ENCODE measurements at regions not wholly inside any gene's neighbourhood (a gene's known extent, or its start where the extent isn't known, plus 50 kb on each side); places are given as distances from the start of the nearest gene placed in this dataset.

DNA sequence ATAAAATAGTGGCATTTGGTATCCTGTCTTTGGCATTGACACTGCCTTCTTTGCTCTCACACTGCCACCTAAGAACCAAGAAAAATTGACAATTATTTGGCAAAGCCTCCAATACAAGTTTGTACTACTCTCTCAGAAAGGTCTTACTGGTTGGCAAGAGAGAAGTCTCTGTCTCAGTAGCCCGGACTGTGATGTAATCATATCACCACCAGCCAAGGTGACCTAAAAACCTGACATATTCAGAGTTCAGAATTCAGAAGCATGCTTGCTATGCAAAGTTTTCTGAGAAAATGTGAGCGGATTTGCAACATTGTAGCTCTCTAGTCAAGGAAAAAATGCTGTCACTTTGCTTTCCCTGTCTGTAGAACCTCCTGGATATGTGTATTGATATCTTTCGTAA is 196.0 kb downstream of the CDH7 start:
- no peak for TF ChIP-seq CTCF (IDR thresholded peaks at IDR 0.05; ENCODE audit: insufficient read depth, low read length, missing control alignments)
- DNase-seq (ENCODE audit: low read depth, low spot score), result no peak
- POLR2A ChIA-PET, result no interaction called here
- H3K4me3 ChIP-seq (ENCODE audit: low read depth, low read length), result no peak overlapping the region
- CTCF ChIA-PET, result no interaction called here

DNA sequence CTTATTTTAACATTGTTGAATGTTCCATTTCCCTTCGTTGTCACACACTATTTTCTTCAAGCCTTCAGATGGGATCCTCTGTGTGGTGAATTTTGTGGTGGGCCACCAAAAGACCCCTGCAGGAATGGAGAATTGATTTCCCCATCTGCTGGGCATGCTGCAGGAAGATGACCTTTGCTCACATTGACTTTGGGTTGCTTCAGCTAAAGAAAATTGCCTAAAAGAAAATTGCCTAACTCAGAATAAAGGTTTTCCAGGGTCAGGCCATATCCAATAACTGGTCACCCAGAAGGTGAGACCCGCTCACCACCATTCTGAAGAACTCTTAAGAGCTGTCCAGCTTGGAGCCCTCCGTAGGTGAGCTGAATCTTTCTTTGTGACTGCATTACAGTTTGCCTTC is 192.5 kb downstream of the CDH7 start:
- CTCF ChIA-PET, result no interaction called here
- H3K4me3 ChIP-seq (ENCODE audit: low read depth, low read length), result no peak overlapping the region
- DNase-seq (ENCODE audit: low read depth, low spot score), result no peak
- no peak for TF ChIP-seq CTCF (IDR thresholded peaks at IDR 0.05; ENCODE audit: insufficient read depth, low read length, missing control alignments)
- POLR2A ChIA-PET, result no interaction called here

- no peak for TF ChIP-seq CTCF (IDR thresholded peaks at IDR 0.05; ENCODE audit: insufficient read depth, low read length, missing control alignments)
- no peak overlapping the region for H3K4me3 ChIP-seq (ENCODE audit: low read depth, low read length)
- POLR2A ChIA-PET, result no interaction called here
- DNase-seq (ENCODE audit: low read depth, low spot score), result no peak
- CTCF ChIA-PET, result no interaction called here
Observed at GRCh38 chr18:65942854-65943253, 192.0 kb downstream of the CDH7 start.

DNA sequence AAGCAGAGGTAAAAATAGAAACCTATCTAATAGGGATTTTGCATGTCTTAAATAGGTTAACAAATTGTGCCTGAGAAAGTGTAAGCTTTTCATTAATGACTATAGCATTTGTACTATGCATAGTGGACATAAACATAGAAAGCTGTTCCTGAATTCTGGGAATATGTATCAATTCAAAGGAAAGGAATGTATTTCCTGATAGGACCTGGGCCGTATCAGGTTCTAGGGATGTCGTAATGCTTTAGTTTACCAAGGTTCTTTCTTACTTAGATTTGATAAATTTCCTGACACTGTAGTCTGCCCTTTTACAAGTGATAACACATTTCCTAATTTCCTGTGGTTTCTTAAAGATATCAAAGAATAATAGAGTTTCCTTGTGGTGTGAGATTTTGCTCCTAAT is 191.3 kb downstream of the CDH7 start:
- TF ChIP-seq CTCF (IDR thresholded peaks at IDR 0.05; ENCODE audit: insufficient read depth, low read length, missing control alignments), result no peak
- H3K4me3 ChIP-seq (ENCODE audit: low read depth, low read length), result no peak overlapping the region
- POLR2A ChIA-PET, result no interaction called here
- CTCF ChIA-PET, result no interaction called here
- DNase-seq (ENCODE audit: low read depth, low spot score), result no peak

DNA sequence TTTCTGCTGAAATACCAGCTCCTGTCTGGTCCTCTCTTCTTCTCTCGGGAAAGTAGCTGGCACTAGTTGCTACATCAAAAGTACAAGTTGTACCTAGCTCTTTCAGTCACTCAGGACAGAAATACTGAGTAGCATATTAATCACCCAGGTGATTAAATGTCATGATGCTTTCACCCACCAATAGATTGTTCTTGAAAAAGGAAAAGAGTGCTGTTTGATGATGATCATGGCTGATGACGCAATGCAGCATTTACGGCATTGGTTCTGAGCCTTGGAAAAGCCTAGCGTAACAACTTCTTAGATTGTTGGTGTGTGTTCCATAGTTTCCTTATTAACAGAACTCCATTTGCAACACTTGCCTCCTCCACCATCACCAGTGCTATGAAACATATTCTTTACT is 190.7 kb downstream of the CDH7 start:
- H3K4me3 ChIP-seq (ENCODE audit: low read depth, low read length), result no peak overlapping the region
- no peak for TF ChIP-seq CTCF (IDR thresholded peaks at IDR 0.05; ENCODE audit: insufficient read depth, low read length, missing control alignments)
- ChIA-PET POLR2A (no interaction called here), CTCF (no interaction called here)
- no peak for DNase-seq (ENCODE audit: low read depth, low spot score)
